Thyroid gland (tissue), 4 donors: ENCODE measurements at regions not wholly inside any gene's neighbourhood (a gene's known extent, or its start where the extent isn't known, plus 50 kb on each side); places are given as distances from the start of the nearest gene placed in this dataset.

Experiments
- POLR2A ChIP-seq, 2 donors: fragments of 450-650 bp; IDR thresholded peaks; one replicate each; pipeline ENCODE4 v1.6.1; 2017; ENCODE audit warnings: antibody characterized with exemption in 2 of 2, mild to moderate bottlenecking in 2 of 2, moderate library complexity in 1 of 2
- TF ChIP-seq, protein P1 (sequence below), 6 experiments: fragments of 200-600 bp in 3 of 6; fragments of 450-650 bp in 3 of 6; sonication (generic) in 3 of 6; IDR thresholded peaks; one replicate each; pipeline ENCODE4 v1.5.1; 2016 to 2019; ENCODE audit warnings: antibody characterized with exemption in 6 of 6, mild to moderate bottlenecking in 2 of 6, inconsistent platforms in 1 of 6, moderate library complexity in 1 of 6

DNA sequence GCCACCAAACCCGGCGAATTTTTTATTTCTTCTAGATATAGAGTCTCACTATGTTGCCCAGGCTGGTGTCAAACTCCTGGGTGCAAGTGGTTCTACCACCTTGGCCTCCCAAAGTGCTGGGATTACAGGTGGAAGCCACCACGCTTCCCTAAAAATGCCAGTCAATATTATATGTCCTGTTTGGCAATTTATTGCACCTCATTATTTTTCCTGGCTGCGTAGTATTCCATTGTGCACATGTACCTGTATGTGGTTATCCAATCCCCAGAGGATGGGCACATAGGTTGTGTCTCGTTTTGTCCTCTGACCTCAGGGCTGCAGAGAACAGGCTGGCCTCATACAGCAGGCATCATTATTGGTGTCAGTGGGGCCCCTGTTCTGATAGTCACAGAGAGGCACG, 181.7 kb downstream of the C9orf50 start:
- TF ChIP-seq, protein P1, sequence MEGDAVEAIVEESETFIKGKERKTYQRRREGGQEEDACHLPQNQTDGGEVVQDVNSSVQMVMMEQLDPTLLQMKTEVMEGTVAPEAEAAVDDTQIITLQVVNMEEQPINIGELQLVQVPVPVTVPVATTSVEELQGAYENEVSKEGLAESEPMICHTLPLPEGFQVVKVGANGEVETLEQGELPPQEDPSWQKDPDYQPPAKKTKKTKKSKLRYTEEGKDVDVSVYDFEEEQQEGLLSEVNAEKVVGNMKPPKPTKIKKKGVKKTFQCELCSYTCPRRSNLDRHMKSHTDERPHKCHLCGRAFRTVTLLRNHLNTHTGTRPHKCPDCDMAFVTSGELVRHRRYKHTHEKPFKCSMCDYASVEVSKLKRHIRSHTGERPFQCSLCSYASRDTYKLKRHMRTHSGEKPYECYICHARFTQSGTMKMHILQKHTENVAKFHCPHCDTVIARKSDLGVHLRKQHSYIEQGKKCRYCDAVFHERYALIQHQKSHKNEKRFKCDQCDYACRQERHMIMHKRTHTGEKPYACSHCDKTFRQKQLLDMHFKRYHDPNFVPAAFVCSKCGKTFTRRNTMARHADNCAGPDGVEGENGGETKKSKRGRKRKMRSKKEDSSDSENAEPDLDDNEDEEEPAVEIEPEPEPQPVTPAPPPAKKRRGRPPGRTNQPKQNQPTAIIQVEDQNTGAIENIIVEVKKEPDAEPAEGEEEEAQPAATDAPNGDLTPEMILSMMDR (IDR thresholded peaks at IDR 0.05), result no peak
- no peak for TF ChIP-seq POLR2A (IDR thresholded peaks at IDR 0.05)
